ENCODE measurements at regions not wholly inside any gene's neighbourhood (a gene's known extent, or its start where the extent isn't known, plus 50 kb on each side); places are given as distances from the start of the nearest gene placed in this dataset.

DNA sequence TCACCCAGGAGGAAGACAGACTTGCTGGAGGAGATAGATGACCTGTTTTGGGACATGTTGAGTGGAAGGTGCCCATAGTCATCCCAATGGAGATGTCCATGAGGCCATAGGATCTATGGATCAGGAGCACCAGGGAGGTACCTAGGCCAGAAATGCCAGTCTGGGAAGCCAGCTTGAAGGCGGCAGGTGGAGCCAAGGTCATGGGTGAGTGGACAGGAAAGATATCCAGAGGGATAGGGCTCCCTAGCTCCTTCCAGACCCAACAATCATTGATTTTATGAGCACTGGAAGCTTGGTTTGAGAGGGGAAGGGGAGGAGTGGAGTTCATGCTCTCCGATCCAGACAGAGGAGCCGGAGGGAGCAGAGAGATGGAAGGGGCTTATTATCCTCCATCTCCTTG lies 252.6 kb downstream of the CDK5RAP2 start:
- ChIA-PET POLR2A (ENCODE audit: low non-redundant PET) (no interaction called here), CTCF (no interaction called here)
- TF ChIP-seq, protein P1, sequence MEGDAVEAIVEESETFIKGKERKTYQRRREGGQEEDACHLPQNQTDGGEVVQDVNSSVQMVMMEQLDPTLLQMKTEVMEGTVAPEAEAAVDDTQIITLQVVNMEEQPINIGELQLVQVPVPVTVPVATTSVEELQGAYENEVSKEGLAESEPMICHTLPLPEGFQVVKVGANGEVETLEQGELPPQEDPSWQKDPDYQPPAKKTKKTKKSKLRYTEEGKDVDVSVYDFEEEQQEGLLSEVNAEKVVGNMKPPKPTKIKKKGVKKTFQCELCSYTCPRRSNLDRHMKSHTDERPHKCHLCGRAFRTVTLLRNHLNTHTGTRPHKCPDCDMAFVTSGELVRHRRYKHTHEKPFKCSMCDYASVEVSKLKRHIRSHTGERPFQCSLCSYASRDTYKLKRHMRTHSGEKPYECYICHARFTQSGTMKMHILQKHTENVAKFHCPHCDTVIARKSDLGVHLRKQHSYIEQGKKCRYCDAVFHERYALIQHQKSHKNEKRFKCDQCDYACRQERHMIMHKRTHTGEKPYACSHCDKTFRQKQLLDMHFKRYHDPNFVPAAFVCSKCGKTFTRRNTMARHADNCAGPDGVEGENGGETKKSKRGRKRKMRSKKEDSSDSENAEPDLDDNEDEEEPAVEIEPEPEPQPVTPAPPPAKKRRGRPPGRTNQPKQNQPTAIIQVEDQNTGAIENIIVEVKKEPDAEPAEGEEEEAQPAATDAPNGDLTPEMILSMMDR (conservative IDR thresholded peaks at IDR 0.05; ENCODE audit: low read depth, low read length) = no peak
- TF ChIP-seq EZH2 (IDR thresholded peaks at IDR 0.05; ENCODE audit: borderline replicate concordance, low read depth, low read length, poor library complexity, severe bottlenecking) = no peak
- Histone ChIP-seq H3K36me3 (ENCODE audit: insufficient read depth, low read length, poor library complexity, severe bottlenecking) (no peaks in the 10 kb centered on the region), H3K27ac (ENCODE audit: low read depth, low read length, poor library complexity, severe bottlenecking) (no peak overlapping the region), H3K27me3 (replicated peaks; ENCODE audit: insufficient read depth, low read depth, low read length, poor library complexity) (peaks cover 20% of the 10 kb centered on the region), H3K9me3 (ENCODE audit: low read depth, low read length, poor library complexity, severe bottlenecking) (no peaks in the 10 kb centered on the region), H3K4me1 (ENCODE audit: insufficient read depth, low read length, poor library complexity, severe bottlenecking) (no peaks in the 10 kb centered on the region), H3K4me3 (ENCODE audit: low read depth, low read length, poor library complexity, severe bottlenecking) (no peak overlapping the region)
- no TSS peak for BruUV-seq (replicated peaks)
- intact Hi-C loops (cut with micrococcal nuclease; ENCODE audit: unreplicated experiment) = no loop called here
- DNase-seq (ENCODE audit: low spot score) = no peak

- ChIA-PET CTCF (no interaction called here), POLR2A (ENCODE audit: low non-redundant PET) (no interaction called here)
- Histone ChIP-seq H3K27ac (ENCODE audit: low read depth, low read length, poor library complexity, severe bottlenecking) (no peak overlapping the region), H3K27me3 (replicated peaks; ENCODE audit: insufficient read depth, low read depth, low read length, poor library complexity) (peaks cover 13% of the 10 kb centered on the region), H3K36me3 (ENCODE audit: insufficient read depth, low read length, poor library complexity, severe bottlenecking) (no peaks in the 10 kb centered on the region), H3K4me3 (ENCODE audit: low read depth, low read length, poor library complexity, severe bottlenecking) (no peak overlapping the region), H3K9me3 (ENCODE audit: low read depth, low read length, poor library complexity, severe bottlenecking) (no peaks in the 10 kb centered on the region), H3K4me1 (ENCODE audit: insufficient read depth, low read length, poor library complexity, severe bottlenecking) (no peaks in the 10 kb centered on the region)
- no peak for DNase-seq (ENCODE audit: low spot score)
- intact Hi-C loops (cut with micrococcal nuclease; ENCODE audit: unreplicated experiment) = no loop called here
- BruUV-seq (replicated peaks) = no TSS peak
- no peak for TF ChIP-seq EZH2 (IDR thresholded peaks at IDR 0.05; ENCODE audit: borderline replicate concordance, low read depth, low read length, poor library complexity, severe bottlenecking)
- TF ChIP-seq, protein P1 (conservative IDR thresholded peaks at IDR 0.05; ENCODE audit: low read depth, low read length) = no peak
These were observed 253.8 kb downstream of the CDK5RAP2 start for GRCh38 chr9:120326049-120326693.

GRCh38 chr9:120324996-120325642 lies 254.8 kb downstream of the CDK5RAP2 start:
- Histone ChIP-seq H3K9me3 (ENCODE audit: low read depth, low read length, poor library complexity, severe bottlenecking) (no peaks in the 10 kb centered on the region), H3K27ac (ENCODE audit: low read depth, low read length, poor library complexity, severe bottlenecking) (no peak overlapping the region), H3K27me3 (replicated peaks; ENCODE audit: insufficient read depth, low read depth, low read length, poor library complexity) (peaks cover 4% of the 10 kb centered on the region), H3K4me3 (ENCODE audit: low read depth, low read length, poor library complexity, severe bottlenecking) (no peak overlapping the region), H3K4me1 (ENCODE audit: insufficient read depth, low read length, poor library complexity, severe bottlenecking) (no peaks in the 10 kb centered on the region), H3K36me3 (ENCODE audit: insufficient read depth, low read length, poor library complexity, severe bottlenecking) (no peaks in the 10 kb centered on the region)
- intact Hi-C loops (cut with micrococcal nuclease; ENCODE audit: unreplicated experiment) = no loop called here
- TF ChIP-seq EZH2 (IDR thresholded peaks at IDR 0.05; ENCODE audit: borderline replicate concordance, low read depth, low read length, poor library complexity, severe bottlenecking) = no peak
- TF ChIP-seq, protein P1 (conservative IDR thresholded peaks at IDR 0.05; ENCODE audit: low read depth, low read length) = 0 out of 2 replicates have a peak, but pooled peaks have one; percentile 20
- ChIA-PET POLR2A (ENCODE audit: low non-redundant PET) (no interaction called here), CTCF (no interaction called here)
- no TSS peak for BruUV-seq (replicated peaks)
- no peak for DNase-seq (ENCODE audit: low spot score)
